Erythroblast (primary cell): ENCODE measurements at regions not wholly inside any gene's neighbourhood (a gene's known extent, or its start where the extent isn't known, plus 50 kb on each side); places are given as distances from the start of the nearest gene placed in this dataset.

ENCODE experiments used
- GATA1 ChIP-seq: IDR thresholded peaks from 2 replicates; pipeline ENCODE4 v1.6.1; 2011; ENCODE audit warnings: low read depth, mild to moderate bottlenecking, control low read depth, low read length, moderate library complexity
- POLR2A ChIP-seq: IDR thresholded peaks from 2 replicates; pipeline ENCODE4 v1.6.1; 2011; ENCODE audit warnings: mild to moderate bottlenecking, low read length

- TF ChIP-seq POLR2A (no peak), GATA1 (no peak)
Observed at GRCh38 chr3:56942523-56942922, 117.9 kb upstream of the SPATA12 start.
